ENCODE measurements at regions not wholly inside any gene's neighbourhood (a gene's known extent, or its start where the extent isn't known, plus 50 kb on each side); places are given as distances from the start of the nearest gene placed in this dataset.

GRCh38 chr16:85220964-85221731 is 108.9 kb upstream of the CIBAR2 start:
- dilution Hi-C loops (cut with MboI; ENCODE audit: extremely low pct_ligation_motif_present, low sequenced_read_pairs), result no loop called here
- Histone ChIP-seq H3K4me1 (ENCODE audit: control insufficient read depth, extremely low read depth, insufficient read depth, low read length) (peaks cover 11% of the 10 kb centered on the region), H3K4me2 (ENCODE audit: control insufficient read depth, extremely low read depth, insufficient read depth, low read depth, low read length) (no peak overlapping the region), H3K79me2 (ENCODE audit: control insufficient read depth, insufficient read depth, low read length) (no peaks in the 10 kb centered on the region), H3K36me3 (ENCODE audit: control insufficient read depth in 2 of 2, extremely low read depth in 1 of 2, insufficient read depth in 2 of 2, low read length in 2 of 2) (no peaks in the 10 kb centered on the region), H3K9me1 (ENCODE audit: control insufficient read depth, extremely low read depth, insufficient read depth, low read length) (no peaks in the 10 kb centered on the region), H3K27ac (ENCODE audit: control insufficient read depth, insufficient read depth, low read length) (no peak overlapping the region), H3K9ac (ENCODE audit: control insufficient read depth, extremely low read depth, insufficient read depth, low read length) (no peak overlapping the region), H3K9me3 (ENCODE audit: control insufficient read depth, low read depth, low read length) (no peaks in the 10 kb centered on the region), H2AFZ (ENCODE audit: control insufficient read depth, low read length) (no peak overlapping the region), H3K4me3 (ENCODE audit: control insufficient read depth in 2 of 3, extremely low read depth in 1 of 3, insufficient read depth in 2 of 3, low read depth in 1 of 3, low read length in 3 of 3) (no peak overlapping the region), H3K27me3 (ENCODE audit: control insufficient read depth, extremely low read depth, insufficient read depth, low read length) (no peaks in the 10 kb centered on the region), H4K20me1 (ENCODE audit: control insufficient read depth, extremely low read depth, insufficient read depth, low read length) (no peaks in the 10 kb centered on the region)
- DNase-seq (ENCODE audit: low read depth, low spot score), result no peak
- TF ChIP-seq CTCF (optimal IDR thresholded peaks at IDR 0.05 in 1 of 3, IDR thresholded peaks at IDR 0.05 in 1 of 3, conservative IDR thresholded peaks at IDR 0.05 in 1 of 3; ENCODE audit: extremely low read depth in 1 of 3, insufficient read depth in 2 of 3, low read length in 3 of 3) (no peak), EZH2 (IDR thresholded peaks at IDR 0.05; ENCODE audit: low read length) (no peak)
- no peak for FAIRE-seq

DNA sequence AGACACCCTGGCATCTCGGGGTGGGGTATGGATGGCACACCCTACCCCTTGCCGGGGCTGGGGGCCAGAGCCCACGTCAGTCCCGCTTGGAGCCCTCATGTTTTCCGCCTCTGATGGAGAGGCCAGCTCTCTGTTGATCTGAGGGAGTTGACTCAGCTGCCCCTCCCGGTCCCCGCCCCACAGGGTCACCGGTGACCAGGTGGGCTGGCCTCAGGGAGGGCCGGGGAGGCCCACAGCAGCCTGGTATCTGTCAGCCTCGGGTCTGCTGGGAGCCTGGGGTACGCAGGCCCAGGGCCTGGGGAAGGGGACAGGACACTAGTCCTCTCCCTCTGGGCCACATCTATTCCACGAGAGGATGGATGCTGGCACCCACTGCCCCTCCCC is 109.5 kb upstream of the CIBAR2 start:
- Histone ChIP-seq H3K27ac (ENCODE audit: control insufficient read depth, insufficient read depth, low read length) (no peak overlapping the region), H3K4me3 (ENCODE audit: control insufficient read depth in 2 of 3, extremely low read depth in 1 of 3, insufficient read depth in 2 of 3, low read depth in 1 of 3, low read length in 3 of 3) (no peak overlapping the region), H3K4me1 (ENCODE audit: control insufficient read depth, extremely low read depth, insufficient read depth, low read length) (peaks cover 11% of the 10 kb centered on the region), H3K27me3 (ENCODE audit: control insufficient read depth, extremely low read depth, insufficient read depth, low read length) (no peaks in the 10 kb centered on the region), H3K9me3 (ENCODE audit: control insufficient read depth, low read depth, low read length) (no peaks in the 10 kb centered on the region), H3K4me2 (ENCODE audit: control insufficient read depth, extremely low read depth, insufficient read depth, low read depth, low read length) (no peak overlapping the region), H3K9me1 (ENCODE audit: control insufficient read depth, extremely low read depth, insufficient read depth, low read length) (no peaks in the 10 kb centered on the region), H3K79me2 (ENCODE audit: control insufficient read depth, insufficient read depth, low read length) (no peaks in the 10 kb centered on the region), H4K20me1 (ENCODE audit: control insufficient read depth, extremely low read depth, insufficient read depth, low read length) (no peaks in the 10 kb centered on the region), H3K9ac (ENCODE audit: control insufficient read depth, extremely low read depth, insufficient read depth, low read length) (no peak overlapping the region), H3K36me3 (ENCODE audit: control insufficient read depth in 2 of 2, extremely low read depth in 1 of 2, insufficient read depth in 2 of 2, low read length in 2 of 2) (no peaks in the 10 kb centered on the region), H2AFZ (ENCODE audit: control insufficient read depth, low read length) (no peak overlapping the region)
- TF ChIP-seq CTCF (optimal IDR thresholded peaks at IDR 0.05 in 1 of 3, IDR thresholded peaks at IDR 0.05 in 1 of 3, conservative IDR thresholded peaks at IDR 0.05 in 1 of 3; ENCODE audit: extremely low read depth in 1 of 3, insufficient read depth in 2 of 3, low read length in 3 of 3) (no peak), EZH2 (IDR thresholded peaks at IDR 0.05; ENCODE audit: low read length) (no peak)
- DNase-seq (ENCODE audit: low read depth, low spot score) (no peak), FAIRE-seq (no peak)
- dilution Hi-C loops (cut with MboI; ENCODE audit: extremely low pct_ligation_motif_present, low sequenced_read_pairs), result no loop called here
